Ishikawa (cell line): ENCODE measurements at regions not wholly inside any gene's neighbourhood (a gene's known extent, or its start where the extent isn't known, plus 50 kb on each side); places are given as distances from the start of the nearest gene placed in this dataset.

Experiments
- CREB1 ChIP-seq: IDR thresholded peaks from 2 replicates; pipeline ENCODE4 v1.6.1; 2012; ENCODE audit warnings: low read depth
- EGR1 ChIP-seq: IDR thresholded peaks from 2 replicates; pipeline ENCODE4 v1.6.1; 2012
- EP300 ChIP-seq: IDR thresholded peaks from 2 replicates; pipeline ENCODE4 v1.6.1; 2012; ENCODE audit warnings: borderline replicate concordance
- MAX ChIP-seq: IDR thresholded peaks from 2 replicates; pipeline ENCODE4 v1.6.1; 2012
- RAD21 ChIP-seq: IDR thresholded peaks from 2 replicates; pipeline ENCODE4 v1.6.1; 2012; ENCODE audit warnings: low read depth
- TAF1 ChIP-seq: IDR thresholded peaks from 2 replicates; pipeline ENCODE4 v1.6.1; 2012; ENCODE audit warnings: low read depth, mild to moderate bottlenecking

- no peak for TF ChIP-seq EGR1
- TF ChIP-seq EP300, result no peak
- TF ChIP-seq MAX, result no peak
- TF ChIP-seq TAF1, result no peak
- TF ChIP-seq RAD21, result no peak
- no peak for TF ChIP-seq CREB1
These were observed 62.6 kb upstream of the GHITM start for GRCh38 chr10:84076540-84077195.
